ENCODE measurements at regions not wholly inside any gene's neighbourhood (a gene's known extent, or its start where the extent isn't known, plus 50 kb on each side); places are given as distances from the start of the nearest gene placed in this dataset.

DNA sequence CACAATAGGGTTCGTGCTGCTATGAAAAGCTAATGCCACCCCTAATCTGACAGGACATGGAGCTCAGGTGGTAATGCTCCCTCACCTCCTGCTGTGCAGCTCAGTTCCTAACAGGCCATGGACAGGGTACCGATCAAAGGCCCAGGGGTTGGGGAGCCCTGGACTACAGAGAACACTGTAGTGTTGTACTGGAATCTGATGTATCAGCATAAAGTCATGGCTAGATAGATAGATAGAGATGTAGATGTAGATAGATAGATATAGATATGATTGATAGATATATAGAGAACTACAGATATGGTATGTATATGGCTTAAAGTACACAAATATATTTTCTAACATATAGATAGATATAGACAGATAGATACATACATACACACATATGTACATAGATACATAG, 112.3 kb upstream of the MPPED2 start:
- intact Hi-C loops (cut with DNase I) = no loop called here
- FAIRE-seq (no peak), DNase-seq (no peak)
- Histone ChIP-seq H3K36me3 (ENCODE audit: control insufficient read depth in 2 of 3, insufficient read depth in 3 of 3, low read length in 3 of 3) (no peaks in the 10 kb centered on the region), H3K9ac (ENCODE audit: low read length in 3 of 3) (no peak overlapping the region), H3K27me3 (ENCODE audit: control insufficient read depth, insufficient read depth, low read length) (no peaks in the 10 kb centered on the region), H3K27ac (ENCODE audit: low read depth in 2 of 2, low read length in 2 of 2) (no peak overlapping the region), H3K9me3 (ENCODE audit: control insufficient read depth in 2 of 3, insufficient read depth in 1 of 3, low read length in 3 of 3) (no peaks in the 10 kb centered on the region), H3K4me1 (ENCODE audit: control insufficient read depth in 2 of 3, insufficient read depth in 2 of 3, low read depth in 1 of 3, low read length in 3 of 3) (no peaks in the 10 kb centered on the region), H3K4me3 (ENCODE audit: low read length in 3 of 3) (no peak overlapping the region)
- TF ChIP-seq, protein P1, sequence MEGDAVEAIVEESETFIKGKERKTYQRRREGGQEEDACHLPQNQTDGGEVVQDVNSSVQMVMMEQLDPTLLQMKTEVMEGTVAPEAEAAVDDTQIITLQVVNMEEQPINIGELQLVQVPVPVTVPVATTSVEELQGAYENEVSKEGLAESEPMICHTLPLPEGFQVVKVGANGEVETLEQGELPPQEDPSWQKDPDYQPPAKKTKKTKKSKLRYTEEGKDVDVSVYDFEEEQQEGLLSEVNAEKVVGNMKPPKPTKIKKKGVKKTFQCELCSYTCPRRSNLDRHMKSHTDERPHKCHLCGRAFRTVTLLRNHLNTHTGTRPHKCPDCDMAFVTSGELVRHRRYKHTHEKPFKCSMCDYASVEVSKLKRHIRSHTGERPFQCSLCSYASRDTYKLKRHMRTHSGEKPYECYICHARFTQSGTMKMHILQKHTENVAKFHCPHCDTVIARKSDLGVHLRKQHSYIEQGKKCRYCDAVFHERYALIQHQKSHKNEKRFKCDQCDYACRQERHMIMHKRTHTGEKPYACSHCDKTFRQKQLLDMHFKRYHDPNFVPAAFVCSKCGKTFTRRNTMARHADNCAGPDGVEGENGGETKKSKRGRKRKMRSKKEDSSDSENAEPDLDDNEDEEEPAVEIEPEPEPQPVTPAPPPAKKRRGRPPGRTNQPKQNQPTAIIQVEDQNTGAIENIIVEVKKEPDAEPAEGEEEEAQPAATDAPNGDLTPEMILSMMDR (IDR thresholded peaks at IDR 0.05; ENCODE audit: borderline replicate concordance, extremely low read depth, insufficient read depth) = no peak

GRCh38 chr11:30697032-30697431, 110.9 kb upstream of the MPPED2 start:
- intact Hi-C loops (cut with DNase I) = no loop called here

GRCh38 chr11:30684772-30685171, 98.6 kb upstream of the MPPED2 start:
- intact Hi-C loops (cut with DNase I) = no loop called here

More at GRCh38 chr11:30697032-30697431, 110.9 kb upstream of the MPPED2 start:
- Histone ChIP-seq H3K9ac (ENCODE audit: low read length in 3 of 3) (no peak overlapping the region), H3K27me3 (ENCODE audit: control insufficient read depth, insufficient read depth, low read length) (no peaks in the 10 kb centered on the region), H3K36me3 (ENCODE audit: control insufficient read depth in 2 of 3, insufficient read depth in 3 of 3, low read length in 3 of 3) (no peaks in the 10 kb centered on the region), H3K4me1 (ENCODE audit: control insufficient read depth in 2 of 3, insufficient read depth in 2 of 3, low read depth in 1 of 3, low read length in 3 of 3) (no peaks in the 10 kb centered on the region), H3K27ac (ENCODE audit: low read depth in 2 of 2, low read length in 2 of 2) (no peak overlapping the region), H3K4me3 (ENCODE audit: low read length in 3 of 3) (no peak overlapping the region), H3K9me3 (ENCODE audit: control insufficient read depth in 2 of 3, insufficient read depth in 1 of 3, low read length in 3 of 3) (peaks cover 0 to 2% (median 0%) of the 10 kb centered on the region in 3 donors)
- TF ChIP-seq, protein P1 (IDR thresholded peaks at IDR 0.05; ENCODE audit: borderline replicate concordance, extremely low read depth, insufficient read depth) = no peak
- no peak for FAIRE-seq
- no peak for DNase-seq

More at GRCh38 chr11:30684772-30685171, 98.6 kb upstream of the MPPED2 start:
- no peaks in the 10 kb centered on the region for H3K27me3 ChIP-seq (ENCODE audit: control insufficient read depth, insufficient read depth, low read length)
- DNase-seq (no peak), FAIRE-seq (no peak)
- TF ChIP-seq, protein P1 (IDR thresholded peaks at IDR 0.05; ENCODE audit: borderline replicate concordance, extremely low read depth, insufficient read depth) = no peak
- H3K4me3 ChIP-seq (ENCODE audit: low read length in 3 of 3) = no peak overlapping the region
- H3K9ac ChIP-seq (ENCODE audit: low read length in 3 of 3) = no peak overlapping the region
- H3K9me3 ChIP-seq (ENCODE audit: control insufficient read depth in 2 of 3, insufficient read depth in 1 of 3, low read length in 3 of 3) = no peaks in the 10 kb centered on the region
- no peaks in the 10 kb centered on the region for H3K4me1 ChIP-seq (ENCODE audit: control insufficient read depth in 2 of 3, insufficient read depth in 2 of 3, low read depth in 1 of 3, low read length in 3 of 3)
- no peak overlapping the region for H3K27ac ChIP-seq (ENCODE audit: low read depth in 2 of 2, low read length in 2 of 2)
- H3K36me3 ChIP-seq (ENCODE audit: control insufficient read depth in 2 of 3, insufficient read depth in 3 of 3, low read length in 3 of 3) = no peaks in the 10 kb centered on the region

All from kidney (tissue), 13 donors.